RPMI7951 (cell line): ENCODE measurements at regions not wholly inside any gene's neighbourhood (a gene's known extent, or its start where the extent isn't known, plus 50 kb on each side); places are given as distances from the start of the nearest gene placed in this dataset.

Experiments
- DNase-seq: peaks from one replicate; pipeline ENCODE4 v3.0.0-alpha.2; 2012; ENCODE audit warnings: low read depth

- DNase-seq: peak; percentile 3
Measured at GRCh38 chr9:118575341-118576070, 793.7 kb downstream of the BRINP1 start.

GRCh38 chr9:118577121-118577520 is 792.1 kb downstream of the BRINP1 start:
- peak; percentile 65 for DNase-seq

- DNase-seq: peak; percentile 73
Measured at GRCh38 chr9:118578467-118578866, 790.8 kb downstream of the BRINP1 start.

- no peak for DNase-seq
Measured at GRCh38 chr9:118583414-118583813, 785.8 kb downstream of the BRINP1 start.

- no peak for DNase-seq
Measured at GRCh38 chr9:118586978-118587377, 782.3 kb downstream of the BRINP1 start.

GRCh38 chr9:118594428-118594827 is 774.8 kb downstream of the BRINP1 start:
- no peak for DNase-seq

GRCh38 chr9:118595719-118596305 is 773.4 kb downstream of the BRINP1 start:
- peak; percentile 60 for DNase-seq

- DNase-seq: peak; percentile 7
Measured at GRCh38 chr9:118596374-118597015, 772.7 kb downstream of the BRINP1 start.

GRCh38 chr9:118606668-118607067 is 762.6 kb downstream of the BRINP1 start:
- no peak for DNase-seq

GRCh38 chr9:118609355-118610044 is 759.7 kb downstream of the BRINP1 start:
- DNase-seq: peak; percentile 56

GRCh38 chr9:118612201-118612600 is 757.0 kb downstream of the BRINP1 start:
- DNase-seq: no peak

GRCh38 chr9:118613996-118614395 is 755.2 kb downstream of the BRINP1 start:
- DNase-seq: no peak

GRCh38 chr9:118618084-118618483 is 751.2 kb downstream of the BRINP1 start:
- DNase-seq: no peak

- no peak for DNase-seq
Measured at GRCh38 chr9:118618849-118619248, 750.4 kb downstream of the BRINP1 start.

GRCh38 chr9:118624608-118625007 is 744.6 kb downstream of the BRINP1 start:
- no peak for DNase-seq

GRCh38 chr9:118630079-118630478 is 739.2 kb downstream of the BRINP1 start:
- no peak for DNase-seq

GRCh38 chr9:118630931-118631595 is 738.2 kb downstream of the BRINP1 start:
- DNase-seq: no peak

- DNase-seq: no peak
Measured at GRCh38 chr9:118631956-118632355, 737.3 kb downstream of the BRINP1 start.

- DNase-seq: no peak
Measured at GRCh38 chr9:118635416-118635815, 733.8 kb downstream of the BRINP1 start.

GRCh38 chr9:118637681-118638080 is 731.6 kb downstream of the BRINP1 start:
- no peak for DNase-seq

GRCh38 chr9:118640836-118641560 is 728.2 kb downstream of the BRINP1 start:
- peak; percentile 86 for DNase-seq
